Upper lobe of left lung (tissue), 4 donors: ENCODE measurements at regions not wholly inside any gene's neighbourhood (a gene's known extent, or its start where the extent isn't known, plus 50 kb on each side); places are given as distances from the start of the nearest gene placed in this dataset.

ENCODE experiments used
- POLR2A ChIP-seq, 4 donors: fragments of 450-650 bp; IDR thresholded peaks; one replicate each; pipeline ENCODE4 v1.5.1; 2016 to 2017; ENCODE audit warnings: antibody characterized with exemption in 4 of 4, mild to moderate bottlenecking in 2 of 4
- TF ChIP-seq, protein P1 (sequence below), 6 experiments: fragments of 450-650 bp in 4 of 6; fragments of 200-600 bp in 2 of 6; sonication (generic) in 2 of 6; IDR thresholded peaks; one replicate each; pipeline ENCODE4 v1.5.1; 2016 to 2019; ENCODE audit warnings: antibody characterized with exemption in 6 of 6

DNA sequence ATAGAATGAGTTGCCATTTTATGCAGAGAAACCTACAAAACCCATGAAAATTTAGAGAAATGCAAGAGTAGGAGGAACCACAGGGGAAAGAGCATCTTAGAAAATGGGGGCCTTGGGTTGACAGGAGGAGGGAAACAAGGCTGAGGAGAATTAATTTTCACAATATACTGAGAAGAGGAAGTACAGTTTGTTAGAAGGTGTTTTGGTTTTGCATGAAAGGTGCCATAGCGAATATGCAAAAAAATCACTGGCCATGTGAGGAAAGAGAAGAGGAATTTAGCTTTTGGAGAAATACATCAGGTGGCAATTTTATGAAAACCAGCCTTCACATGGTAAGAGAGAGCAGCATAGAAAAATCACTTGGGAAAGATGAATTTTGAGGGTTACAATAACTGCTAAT is 413.9 kb upstream of the C2CD4B start:
- no peak for TF ChIP-seq POLR2A (IDR thresholded peaks at IDR 0.05)
- TF ChIP-seq, protein P1, sequence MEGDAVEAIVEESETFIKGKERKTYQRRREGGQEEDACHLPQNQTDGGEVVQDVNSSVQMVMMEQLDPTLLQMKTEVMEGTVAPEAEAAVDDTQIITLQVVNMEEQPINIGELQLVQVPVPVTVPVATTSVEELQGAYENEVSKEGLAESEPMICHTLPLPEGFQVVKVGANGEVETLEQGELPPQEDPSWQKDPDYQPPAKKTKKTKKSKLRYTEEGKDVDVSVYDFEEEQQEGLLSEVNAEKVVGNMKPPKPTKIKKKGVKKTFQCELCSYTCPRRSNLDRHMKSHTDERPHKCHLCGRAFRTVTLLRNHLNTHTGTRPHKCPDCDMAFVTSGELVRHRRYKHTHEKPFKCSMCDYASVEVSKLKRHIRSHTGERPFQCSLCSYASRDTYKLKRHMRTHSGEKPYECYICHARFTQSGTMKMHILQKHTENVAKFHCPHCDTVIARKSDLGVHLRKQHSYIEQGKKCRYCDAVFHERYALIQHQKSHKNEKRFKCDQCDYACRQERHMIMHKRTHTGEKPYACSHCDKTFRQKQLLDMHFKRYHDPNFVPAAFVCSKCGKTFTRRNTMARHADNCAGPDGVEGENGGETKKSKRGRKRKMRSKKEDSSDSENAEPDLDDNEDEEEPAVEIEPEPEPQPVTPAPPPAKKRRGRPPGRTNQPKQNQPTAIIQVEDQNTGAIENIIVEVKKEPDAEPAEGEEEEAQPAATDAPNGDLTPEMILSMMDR (IDR thresholded peaks at IDR 0.05) = no peak
